ENCODE measurements at regions not wholly inside any gene's neighbourhood (a gene's known extent, or its start where the extent isn't known, plus 50 kb on each side); places are given as distances from the start of the nearest gene placed in this dataset.

DNA sequence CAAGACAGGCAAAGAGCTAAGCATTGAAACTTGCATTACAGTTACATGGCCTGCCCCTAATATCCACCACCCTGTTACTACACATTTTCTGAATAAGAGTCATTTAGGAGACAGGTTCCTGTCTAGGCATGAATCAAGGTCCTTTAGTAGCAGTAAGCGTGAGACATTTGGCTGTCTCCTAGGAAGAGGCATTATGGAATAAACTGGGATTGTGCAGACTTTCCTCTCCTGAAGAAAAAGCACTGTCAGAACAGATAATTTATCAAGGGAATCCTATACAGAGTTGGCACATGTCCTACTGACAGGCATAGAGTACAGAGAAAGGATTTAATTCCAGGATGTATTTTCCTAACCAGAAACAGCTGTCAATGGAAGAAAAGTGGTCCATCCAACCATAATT is 111.9 kb downstream of the INHBA start:
- Mint-ChIP-seq H3K27me3 (no peaks in the 10 kb centered on the region), H3K4me3 (no peak overlapping the region), H3K4me1 (ENCODE audit: low read depth) (no peaks in the 10 kb centered on the region), H3K9me3 (peaks cover 19% of the 10 kb centered on the region), H3K36me3 (ENCODE audit: low read depth) (no peaks in the 10 kb centered on the region), H3K27ac (no peak overlapping the region)
- H3K4me3 ChIP-seq (ENCODE audit: low read length): no peak overlapping the region
- POLR2A ChIA-PET: interaction anchor here (0.6 kb wide), 1 partner anchor 702 kb away, joined by 4 read pairs; no protein-coding TSS in a partner anchor
- H3K9me3 ChIP-seq (ENCODE audit: control insufficient read depth in 1 of 2, insufficient read depth in 1 of 2, low read length in 2 of 2): no peaks in the 10 kb centered on the region
- H3K27ac ChIP-seq (ENCODE audit: low read depth in 1 of 2, low read length in 2 of 2): no peak overlapping the region
- intact Hi-C loops (cut with DNase I, micrococcal nuclease): no loop called here
- TF ChIP-seq CTCF (IDR thresholded peaks at IDR 0.05): no peak
- DNase-seq (no peak), ATAC-seq (ENCODE audit: poor library complexity) (no peak)
- CTCF ChIA-PET: no interaction called here
- H3K36me3 ChIP-seq (ENCODE audit: insufficient read depth, low read length): no peaks in the 10 kb centered on the region
- no peaks in the 10 kb centered on the region for H3K4me1 ChIP-seq (ENCODE audit: insufficient read depth, low read length)
- H3K27me3 ChIP-seq (ENCODE audit: control insufficient read depth in 1 of 2, insufficient read depth in 2 of 2, low read length in 2 of 2): no peaks in the 10 kb centered on the region

GRCh38 chr7:41588341-41588740 is 114.5 kb downstream of the INHBA start:
- H3K27me3 ChIP-seq (ENCODE audit: control insufficient read depth in 1 of 2, insufficient read depth in 2 of 2, low read length in 2 of 2): no peaks in the 10 kb centered on the region
- Mint-ChIP-seq H3K27ac (no peak overlapping the region), H3K27me3 (no peaks in the 10 kb centered on the region), H3K4me1 (ENCODE audit: low read depth) (no peaks in the 10 kb centered on the region), H3K36me3 (ENCODE audit: low read depth) (no peaks in the 10 kb centered on the region), H3K4me3 (no peak overlapping the region), H3K9me3 (peaks cover 11% of the 10 kb centered on the region)
- ATAC-seq (ENCODE audit: poor library complexity) (no peak), DNase-seq (no peak)
- H3K4me3 ChIP-seq (ENCODE audit: low read length): no peak overlapping the region
- ChIA-PET POLR2A (no interaction called here), CTCF (no interaction called here)
- no peak for TF ChIP-seq CTCF (IDR thresholded peaks at IDR 0.05)
- intact Hi-C loops (cut with DNase I, micrococcal nuclease): no loop called here
- H3K27ac ChIP-seq (ENCODE audit: low read depth in 1 of 2, low read length in 2 of 2): no peak overlapping the region
- H3K9me3 ChIP-seq (ENCODE audit: control insufficient read depth in 1 of 2, insufficient read depth in 1 of 2, low read length in 2 of 2): no peaks in the 10 kb centered on the region
- no peaks in the 10 kb centered on the region for H3K36me3 ChIP-seq (ENCODE audit: insufficient read depth, low read length)
- H3K4me1 ChIP-seq (ENCODE audit: insufficient read depth, low read length): no peaks in the 10 kb centered on the region

DNA sequence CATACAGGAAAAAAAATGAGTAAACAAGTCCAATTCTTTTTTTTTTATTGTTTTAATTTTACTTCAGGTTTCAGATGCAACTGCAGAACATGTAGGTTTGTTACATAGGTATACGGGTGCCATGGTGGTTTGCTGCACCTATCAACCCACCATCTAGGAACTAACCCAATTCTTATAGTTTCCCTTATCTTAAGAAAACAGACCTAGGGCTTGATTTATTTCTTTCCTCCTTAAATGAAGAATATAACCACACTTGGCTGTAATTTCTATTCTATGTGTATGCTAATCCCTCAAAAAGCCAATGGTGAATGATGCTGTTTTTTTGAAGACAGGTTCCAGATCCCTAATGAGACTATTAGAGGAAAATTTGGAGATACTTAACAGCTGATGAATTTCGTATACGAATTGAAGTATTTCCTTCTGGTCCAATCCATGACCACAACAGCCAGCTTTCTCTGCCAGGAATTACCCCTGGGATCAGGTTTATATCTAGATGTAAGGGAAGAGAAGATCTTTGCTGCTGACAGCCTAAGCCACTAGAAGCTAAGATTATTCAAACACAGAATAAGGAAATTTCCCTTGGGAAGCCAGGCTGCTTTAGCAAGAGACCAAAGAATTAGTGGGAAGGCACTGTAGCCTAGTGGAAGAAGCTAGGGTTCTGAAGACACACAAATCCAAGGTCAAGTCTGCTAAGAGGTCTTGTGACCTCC is 115.8 kb downstream of the INHBA start:
- intact Hi-C loops (cut with DNase I, micrococcal nuclease): no loop called here
- Mint-ChIP-seq H3K36me3 (ENCODE audit: low read depth) (no peaks in the 10 kb centered on the region), H3K9me3 (peaks cover 9% of the 10 kb centered on the region), H3K27me3 (no peaks in the 10 kb centered on the region), H3K4me3 (no peak overlapping the region), H3K4me1 (ENCODE audit: low read depth) (no peaks in the 10 kb centered on the region), H3K27ac (no peak overlapping the region)
- DNase-seq: no peak
- H3K36me3 ChIP-seq (ENCODE audit: insufficient read depth, low read length): no peaks in the 10 kb centered on the region
- no peak overlapping the region for H3K27ac ChIP-seq (ENCODE audit: low read depth in 1 of 2, low read length in 2 of 2)
- no peaks in the 10 kb centered on the region for H3K4me1 ChIP-seq (ENCODE audit: insufficient read depth, low read length)
- TF ChIP-seq CTCF (IDR thresholded peaks at IDR 0.05): no peak
- no peaks in the 10 kb centered on the region for H3K27me3 ChIP-seq (ENCODE audit: control insufficient read depth in 1 of 2, insufficient read depth in 2 of 2, low read length in 2 of 2)
- ChIA-PET POLR2A (no interaction called here), CTCF (no interaction called here)
- ATAC-seq (ENCODE audit: poor library complexity): no peak
- H3K4me3 ChIP-seq (ENCODE audit: low read length): no peak overlapping the region
- no peaks in the 10 kb centered on the region for H3K9me3 ChIP-seq (ENCODE audit: control insufficient read depth in 1 of 2, insufficient read depth in 1 of 2, low read length in 2 of 2)
